ENCODE measurements at regions not wholly inside any gene's neighbourhood (a gene's known extent, or its start where the extent isn't known, plus 50 kb on each side); places are given as distances from the start of the nearest gene placed in this dataset.
"Not testable (repeated sequence)": the region's sequence is repeated elsewhere in the genome, so short reads cannot be mapped to it uniquely, and the experiment has no call there.

GRCh38 chr10:21053953-21054690 lies 157.0 kb upstream of the NEBL start:
- no peak for DNase-seq (ENCODE audit: low read depth)

- DNase-seq (ENCODE audit: low read depth) = no peak
Observed at GRCh38 chr10:21052709-21053104, 155.6 kb upstream of the NEBL start.

GRCh38 chr10:21052072-21052708 lies 155.1 kb upstream of the NEBL start:
- DNase-seq (ENCODE audit: low read depth) = no peak

- no peak for DNase-seq (ENCODE audit: low read depth)
Observed at GRCh38 chr10:21049482-21049881, 152.4 kb upstream of the NEBL start.

GRCh38 chr10:21048068-21048467 lies 151.0 kb upstream of the NEBL start:
- DNase-seq (ENCODE audit: low read depth) = no peak

GRCh38 chr10:21047511-21047910 lies 150.4 kb upstream of the NEBL start:
- DNase-seq (ENCODE audit: low read depth) = no peak

- DNase-seq (ENCODE audit: low read depth) = no peak
Observed at GRCh38 chr10:21047096-21047495, 150.0 kb upstream of the NEBL start.

- no peak for DNase-seq (ENCODE audit: low read depth)
Observed at GRCh38 chr10:21043044-21043443, 145.9 kb upstream of the NEBL start.

- DNase-seq (ENCODE audit: low read depth) = no peak
Observed at GRCh38 chr10:21042536-21042935, 145.4 kb upstream of the NEBL start.

GRCh38 chr10:21041763-21042458 lies 144.8 kb upstream of the NEBL start:
- no peak for DNase-seq (ENCODE audit: low read depth)

- no peak for DNase-seq (ENCODE audit: low read depth)
Observed at GRCh38 chr10:21039721-21040120, 142.6 kb upstream of the NEBL start.

GRCh38 chr10:21036757-21037156 lies 139.6 kb upstream of the NEBL start:
- DNase-seq (ENCODE audit: low read depth) = no peak

- DNase-seq (ENCODE audit: low read depth) = not testable (repeated sequence)
Observed at GRCh38 chr10:21034770-21035169, 137.7 kb upstream of the NEBL start.

GRCh38 chr10:21034241-21034640 lies 137.1 kb upstream of the NEBL start:
- no peak for DNase-seq (ENCODE audit: low read depth)

- DNase-seq (ENCODE audit: low read depth) = no peak
Observed at GRCh38 chr10:21032587-21033319, 135.6 kb upstream of the NEBL start.

GRCh38 chr10:21031232-21031795 lies 134.2 kb upstream of the NEBL start:
- DNase-seq (ENCODE audit: low read depth) = no peak

- DNase-seq (ENCODE audit: low read depth) = no peak
Observed at GRCh38 chr10:21030091-21030490, 133.0 kb upstream of the NEBL start.

- DNase-seq (ENCODE audit: low read depth) = no peak
Observed at GRCh38 chr10:21022821-21023220, 125.7 kb upstream of the NEBL start.

GRCh38 chr10:21021843-21022594 lies 124.9 kb upstream of the NEBL start:
- no peak for DNase-seq (ENCODE audit: low read depth)

- DNase-seq (ENCODE audit: low read depth) = no peak
Observed at GRCh38 chr10:21021231-21021630, 124.1 kb upstream of the NEBL start.

GRCh38 chr10:21020545-21020944 lies 123.4 kb upstream of the NEBL start:
- DNase-seq (ENCODE audit: low read depth) = no peak
